Gastroesophageal sphincter (tissue), 4 donors: ENCODE measurements at regions not wholly inside any gene's neighbourhood (a gene's known extent, or its start where the extent isn't known, plus 50 kb on each side); places are given as distances from the start of the nearest gene placed in this dataset.
"Not testable (repeated sequence)": the region's sequence is repeated elsewhere in the genome, so short reads cannot be mapped to it uniquely, and the experiment has no call there.

ENCODE experiments used
- ATAC-seq: fragments of 150-250 bp; one replicate; pipeline ENCODE4 v1.9.1; 2016; ENCODE audit warnings: mild to moderate bottlenecking, moderate library complexity
- H3K27ac ChIP-seq, 4 donors: fragments of 200-600 bp; sonication (generic) in 3 of 4; 1 replicate in 3 of 4; 2 replicates in 1 of 4; pipeline ENCODE4 v1.5.1; 2016 to 2019
- H3K27me3 ChIP-seq: fragments of 200-600 bp; sonication (generic); one replicate; pipeline ENCODE4 v1.5.1; 2019
- H3K36me3 ChIP-seq, 2 donors: fragments of 200-600 bp; sonication (generic); one replicate each; pipeline ENCODE4 v1.5.1; 2019; ENCODE audit warnings: control low read depth in 1 of 2
- H3K4me1 ChIP-seq, 3 donors: fragments of 200-600 bp; sonication (generic); 1 replicate in 2 of 3; 2 replicates in 1 of 3; pipeline ENCODE4 v1.5.1; 2016 to 2019; ENCODE audit warnings: control low read depth in 2 of 3
- H3K4me3 ChIP-seq, 2 donors: fragments of 200-600 bp; sonication (generic); one replicate each; pipeline ENCODE4 v1.5.1; 2019; ENCODE audit warnings: mild to moderate bottlenecking in 1 of 2, moderate library complexity in 1 of 2
- H3K9me3 ChIP-seq, 3 donors: fragments of 200-600 bp; sonication (generic); one replicate each; pipeline ENCODE4 v1.5.1; 2017 to 2019; ENCODE audit warnings: control low read depth in 2 of 3
- EP300 ChIP-seq: sonication (generic); formaldehyde crosslinking; IDR thresholded peaks from one replicate; pipeline ENCODE4 v1.6.1; 2017; ENCODE audit warnings: antibody characterized with exemption, mild to moderate bottlenecking
- POLR2A ChIP-seq, 2 donors: fragments of 450-650 bp; IDR thresholded peaks; one replicate each; pipeline ENCODE4 v1.6.1; 2017; ENCODE audit warnings: antibody characterized with exemption in 2 of 2, mild to moderate bottlenecking in 2 of 2, moderate library complexity in 1 of 2
- POLR2AphosphoS5 ChIP-seq: sonication (generic); formaldehyde crosslinking; IDR thresholded peaks from one replicate; pipeline ENCODE4 v1.6.1; 2017; ENCODE audit warnings: antibody characterized with exemption
- WGBS, 2 donors: methylation state at CpG; one replicate each; pipeline ENCODE4 v1.1.5; 2018; ENCODE audit warnings: low coverage in 1 of 2; 5-methylcytosine and 5-hydroxymethylcytosine counted together
- TF ChIP-seq, protein P1 (sequence below), 4 experiments: fragments of 200-600 bp in 2 of 4; fragments of 450-650 bp in 2 of 4; sonication (generic) in 1 of 4; IDR thresholded peaks; one replicate each; pipeline ENCODE4 v1.5.1; 2017 to 2019; ENCODE audit warnings: antibody characterized with exemption in 4 of 4, mild to moderate bottlenecking in 2 of 4, moderate library complexity in 2 of 4

GRCh38 chr15:39254181-39254580 lies 326.7 kb upstream of the THBS1 start:
- 93 to 100% methylated on average over 3 of the region's 4 CpGs for WGBS, 2 donors
- no peak overlapping the region for H3K4me3 ChIP-seq
- ATAC-seq = no peak
- no peak for TF ChIP-seq EP300
- TF ChIP-seq, protein P1, sequence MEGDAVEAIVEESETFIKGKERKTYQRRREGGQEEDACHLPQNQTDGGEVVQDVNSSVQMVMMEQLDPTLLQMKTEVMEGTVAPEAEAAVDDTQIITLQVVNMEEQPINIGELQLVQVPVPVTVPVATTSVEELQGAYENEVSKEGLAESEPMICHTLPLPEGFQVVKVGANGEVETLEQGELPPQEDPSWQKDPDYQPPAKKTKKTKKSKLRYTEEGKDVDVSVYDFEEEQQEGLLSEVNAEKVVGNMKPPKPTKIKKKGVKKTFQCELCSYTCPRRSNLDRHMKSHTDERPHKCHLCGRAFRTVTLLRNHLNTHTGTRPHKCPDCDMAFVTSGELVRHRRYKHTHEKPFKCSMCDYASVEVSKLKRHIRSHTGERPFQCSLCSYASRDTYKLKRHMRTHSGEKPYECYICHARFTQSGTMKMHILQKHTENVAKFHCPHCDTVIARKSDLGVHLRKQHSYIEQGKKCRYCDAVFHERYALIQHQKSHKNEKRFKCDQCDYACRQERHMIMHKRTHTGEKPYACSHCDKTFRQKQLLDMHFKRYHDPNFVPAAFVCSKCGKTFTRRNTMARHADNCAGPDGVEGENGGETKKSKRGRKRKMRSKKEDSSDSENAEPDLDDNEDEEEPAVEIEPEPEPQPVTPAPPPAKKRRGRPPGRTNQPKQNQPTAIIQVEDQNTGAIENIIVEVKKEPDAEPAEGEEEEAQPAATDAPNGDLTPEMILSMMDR (IDR thresholded peaks at IDR 0.05) = no peak
- TF ChIP-seq POLR2A (IDR thresholded peaks at IDR 0.05) = no peak
- no peak for TF ChIP-seq POLR2AphosphoS5
- no peak overlapping the region for H3K27ac ChIP-seq
- no peaks in the 10 kb centered on the region for H3K4me1 ChIP-seq
- H3K36me3 ChIP-seq = no peaks in the 10 kb centered on the region
- H3K9me3 ChIP-seq = no peaks in the 10 kb centered on the region
- no peaks in the 10 kb centered on the region for H3K27me3 ChIP-seq

- H3K4me1 ChIP-seq = no peaks in the 10 kb centered on the region
- no peak overlapping the region for H3K4me3 ChIP-seq
- no peak overlapping the region for H3K27ac ChIP-seq
- H3K9me3 ChIP-seq = no peaks in the 10 kb centered on the region
- no peak for TF ChIP-seq POLR2AphosphoS5
- TF ChIP-seq EP300 = no peak
- TF ChIP-seq, protein P1 (IDR thresholded peaks at IDR 0.05) = no peak
- no peak for TF ChIP-seq POLR2A (IDR thresholded peaks at IDR 0.05)
- WGBS, 2 donors = 93 to 100% methylated on average over 4 to 7 of the region's 7 CpGs
- no peaks in the 10 kb centered on the region for H3K36me3 ChIP-seq
- no peak for ATAC-seq
- no peaks in the 10 kb centered on the region for H3K27me3 ChIP-seq
Observed at GRCh38 chr15:39255760-39256159, 325.1 kb upstream of the THBS1 start.

DNA sequence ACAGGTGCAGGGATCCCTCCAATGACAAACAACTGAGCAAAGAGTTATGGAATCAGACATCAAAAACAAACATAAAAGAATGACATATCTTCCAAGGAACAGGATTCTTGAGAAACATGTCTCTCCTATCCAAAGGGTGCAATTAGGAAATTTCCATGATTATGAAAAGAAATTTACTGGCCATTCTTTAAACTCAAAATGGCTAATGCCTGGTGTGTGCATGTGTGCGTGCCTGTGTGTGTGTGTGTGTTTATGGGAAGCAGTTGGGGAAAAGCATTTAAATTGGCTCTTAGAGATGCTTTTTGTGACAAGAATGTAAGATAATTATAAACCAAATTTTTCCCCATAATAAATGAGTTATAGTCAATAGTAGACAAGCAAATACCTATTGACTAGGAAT lies 320.5 kb upstream of the THBS1 start:
- Histone ChIP-seq H3K4me1 (no peaks in the 10 kb centered on the region), H3K36me3 (no peaks in the 10 kb centered on the region), H3K27ac (no peak overlapping the region), H3K9me3 (no peaks in the 10 kb centered on the region), H3K27me3 (no peaks in the 10 kb centered on the region), H3K4me3 (no peak overlapping the region)
- ATAC-seq = no peak
- TF ChIP-seq EP300 = no peak
- no peak for TF ChIP-seq POLR2A (IDR thresholded peaks at IDR 0.05)
- TF ChIP-seq, protein P1 (IDR thresholded peaks at IDR 0.05) = no peak
- TF ChIP-seq POLR2AphosphoS5 = no peak
- WGBS, 2 donors = 100% methylated on average over 1 of the region's 1 CpG

- H3K27me3 ChIP-seq = no peaks in the 10 kb centered on the region
- no peak overlapping the region for H3K27ac ChIP-seq
- H3K36me3 ChIP-seq = no peaks in the 10 kb centered on the region
- no peak for ATAC-seq
- no peak overlapping the region for H3K4me3 ChIP-seq
- H3K4me1 ChIP-seq = no peaks in the 10 kb centered on the region
- no peaks in the 10 kb centered on the region for H3K9me3 ChIP-seq
- TF ChIP-seq POLR2A (IDR thresholded peaks at IDR 0.05) (no peak), EP300 (no peak), POLR2AphosphoS5 (no peak)
- TF ChIP-seq, protein P1 (IDR thresholded peaks at IDR 0.05) = no peak
Observed at GRCh38 chr15:39260791-39261190, 320.1 kb upstream of the THBS1 start.

DNA sequence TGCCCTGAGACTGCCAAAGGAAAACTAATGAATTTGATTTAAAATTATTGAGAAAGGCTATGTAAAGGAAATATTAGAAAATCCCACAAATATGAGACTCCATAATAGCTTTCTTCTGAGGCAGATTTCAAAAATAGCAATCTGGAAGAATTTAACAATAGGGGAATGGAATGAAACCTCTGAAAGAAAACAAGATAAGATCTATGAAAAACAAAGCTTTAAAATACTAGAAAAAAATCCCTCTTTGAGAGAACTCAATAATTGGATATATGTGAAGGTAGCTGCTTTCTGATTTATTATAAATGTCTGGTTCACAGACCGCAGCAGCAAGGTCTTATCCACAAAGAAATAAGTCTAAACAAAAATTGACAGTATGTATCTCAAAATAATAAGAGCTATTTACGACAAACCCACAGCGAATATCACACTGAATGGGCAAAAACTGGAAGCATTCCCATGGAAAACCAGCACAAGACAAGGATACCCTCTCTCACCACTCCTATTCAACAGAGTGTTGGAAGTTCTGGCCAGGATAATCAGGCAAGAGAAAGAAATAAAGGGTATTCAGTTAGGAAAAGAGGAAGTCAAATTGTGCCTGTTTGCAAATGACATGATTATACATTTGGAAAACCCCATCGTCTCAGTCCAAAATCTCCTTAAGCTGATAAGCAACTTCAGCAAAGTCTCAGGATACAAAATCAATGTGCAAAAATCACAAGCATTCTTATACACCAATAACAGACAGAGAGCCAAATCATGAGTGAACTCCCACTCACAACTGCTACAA lies 319.3 kb upstream of the THBS1 start:
- ATAC-seq, H3K4me1 ChIP-seq, H3K27ac ChIP-seq, H3K36me3 ChIP-seq, H3K4me3 ChIP-seq, H3K9me3 ChIP-seq, H3K27me3 ChIP-seq: not testable (repeated sequence)
- WGBS, 2 donors = 66 to 74% methylated on average over 2 to 4 of the region's 4 CpGs

DNA sequence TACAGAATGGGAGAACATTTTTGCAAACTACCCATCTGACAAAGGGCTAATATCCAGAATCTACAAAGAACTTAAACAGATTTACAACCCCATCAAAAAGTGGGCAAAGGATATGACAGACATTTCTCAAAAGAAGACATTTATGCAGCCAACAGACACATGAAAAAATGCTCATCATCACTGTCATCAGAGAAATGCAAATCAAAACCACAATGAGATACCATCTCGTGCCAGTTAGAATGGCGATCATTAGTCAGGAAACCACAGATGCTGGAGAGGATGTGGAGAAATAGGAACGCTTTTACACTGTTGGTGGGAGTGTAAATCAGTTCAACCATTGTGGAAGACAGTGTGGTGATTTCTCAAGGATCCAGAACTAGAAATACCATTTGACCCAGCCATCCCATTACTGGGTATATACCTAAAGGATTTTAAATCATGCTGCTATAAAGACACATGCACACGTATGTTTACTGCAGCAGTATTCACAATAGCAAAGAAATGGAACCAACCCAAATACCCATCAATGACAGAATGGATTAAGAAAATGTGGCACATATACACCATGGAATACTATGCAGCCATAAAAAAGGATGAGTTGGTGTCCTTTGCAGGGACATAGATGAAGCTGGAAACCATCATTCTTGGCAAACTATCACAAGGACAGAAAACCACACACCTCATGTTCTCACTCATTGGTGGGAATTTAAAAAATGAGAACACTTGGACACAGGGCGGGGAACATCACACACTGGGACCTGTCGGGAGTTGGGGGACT lies 317.7 kb upstream of the THBS1 start:
- not testable (repeated sequence) for H3K4me1 ChIP-seq, ATAC-seq, H3K27ac ChIP-seq, H3K4me3 ChIP-seq, H3K36me3 ChIP-seq, H3K9me3 ChIP-seq, H3K27me3 ChIP-seq
- WGBS, 2 donors = 95 to 96% methylated on average over 5 to 6 of the region's 6 CpGs
